CD4-positive, alpha-beta T cell treated with Interleukin-6 at 100 ng/mL for 8 hours (primary cell): ENCODE measurements at regions not wholly inside any gene's neighbourhood (a gene's known extent, or its start where the extent isn't known, plus 50 kb on each side); places are given as distances from the start of the nearest gene placed in this dataset.

Source experiments
- DNase-seq: peaks from one replicate; pipeline ENCODE4 v3.0.0-alpha.2; 2020; ENCODE audit warnings: mixed read lengths, low spot score

- DNase-seq: no peak
These were observed 52.2 kb upstream of the C1QTNF7 start for GRCh38 chr4:15375667-15376066.

GRCh38 chr4:15376145-15376544, 51.7 kb upstream of the C1QTNF7 start:
- DNase-seq: no peak

DNA sequence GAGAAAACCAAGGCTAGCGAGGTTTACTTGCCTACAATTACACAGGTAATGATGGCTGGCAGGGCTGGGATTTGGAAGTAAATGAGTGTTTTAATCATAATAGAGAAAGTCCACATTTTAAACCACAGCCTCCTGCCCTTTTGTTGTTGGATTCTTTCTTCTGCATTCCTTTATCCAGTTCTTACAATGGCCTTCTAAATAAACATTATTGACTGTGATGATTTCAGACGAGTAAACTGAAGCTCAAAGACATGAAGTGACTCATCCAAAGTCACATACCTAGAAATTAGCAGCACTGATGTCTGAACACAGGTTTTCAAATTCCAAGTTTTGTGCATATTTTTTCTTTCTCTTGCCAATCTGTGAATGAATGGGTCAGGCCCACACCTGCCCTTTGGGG, 51.2 kb upstream of the C1QTNF7 start:
- no peak for DNase-seq
